Activated CD8-positive, alpha-beta memory T cell treated with anti-CD3 and anti-CD28 coated beads, Interleukin-2, amount 50 U/mL, for 24 hours (primary cell): ENCODE measurements at regions not wholly inside any gene's neighbourhood (a gene's known extent, or its start where the extent isn't known, plus 50 kb on each side); places are given as distances from the start of the nearest gene placed in this dataset.

Source experiments
- DNase-seq: peaks from one replicate; pipeline ENCODE4 v3.0.0-alpha.2; 2020; ENCODE audit errors: extremely low read depth

DNA sequence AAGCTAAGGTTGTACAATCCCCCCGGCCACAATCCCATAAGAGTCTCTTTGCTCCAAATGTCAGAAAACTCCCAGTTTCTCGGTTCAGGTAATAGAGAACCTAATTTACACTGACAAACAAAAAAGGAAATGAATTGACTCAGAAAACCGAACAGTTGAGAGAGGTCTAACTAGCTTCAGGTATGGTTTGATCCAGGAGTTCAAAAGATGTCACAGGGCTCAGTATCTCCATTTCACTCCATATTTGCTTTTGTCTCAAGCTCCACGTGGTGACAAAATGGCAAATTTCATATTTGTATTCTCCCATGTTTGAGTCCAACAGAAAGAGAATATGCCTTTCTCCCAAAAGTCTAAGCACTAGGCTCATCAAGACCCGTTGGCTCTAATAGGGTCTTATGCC lies 117.4 kb downstream of the AXIN2 start:
- no peak for DNase-seq

DNA sequence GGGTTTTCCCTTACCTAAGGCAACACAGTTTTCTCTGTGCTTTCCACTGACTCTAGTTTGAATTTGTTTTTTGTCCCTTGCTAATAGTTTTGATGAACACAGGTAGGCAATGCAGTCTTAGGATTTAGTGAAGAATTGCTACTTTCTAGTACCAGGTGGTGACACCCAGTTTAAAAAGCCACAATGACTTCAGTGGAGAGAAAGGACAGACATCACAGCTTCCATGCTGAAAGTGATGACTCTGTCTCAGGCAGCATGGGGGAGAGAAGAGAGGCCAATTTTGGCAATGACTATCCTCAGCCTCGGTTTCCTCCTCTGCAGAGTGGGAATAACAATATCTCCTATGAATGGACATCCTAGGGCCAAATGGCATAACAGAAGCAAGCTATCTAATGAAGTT lies 118.8 kb downstream of the AXIN2 start:
- no peak for DNase-seq

DNA sequence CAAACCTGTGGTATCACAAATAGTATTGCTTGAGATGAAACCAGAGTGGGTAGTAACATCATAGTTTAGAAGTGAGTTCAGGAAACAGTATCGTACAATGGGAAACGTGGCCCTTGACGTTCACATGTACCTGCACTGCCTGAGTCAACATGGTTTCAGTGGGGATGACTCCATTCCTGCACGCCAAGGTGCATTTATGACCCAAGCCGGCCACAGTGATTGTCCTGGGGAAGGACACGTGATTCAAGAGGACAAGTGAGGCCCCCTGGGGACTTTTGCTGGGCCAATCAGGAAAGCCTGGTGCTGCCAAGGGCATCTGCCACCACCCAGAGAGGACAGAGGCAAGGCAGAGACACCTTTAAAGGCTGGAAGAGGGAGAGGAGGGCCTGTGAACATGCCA lies 119.2 kb downstream of the AXIN2 start:
- no peak for DNase-seq

DNA sequence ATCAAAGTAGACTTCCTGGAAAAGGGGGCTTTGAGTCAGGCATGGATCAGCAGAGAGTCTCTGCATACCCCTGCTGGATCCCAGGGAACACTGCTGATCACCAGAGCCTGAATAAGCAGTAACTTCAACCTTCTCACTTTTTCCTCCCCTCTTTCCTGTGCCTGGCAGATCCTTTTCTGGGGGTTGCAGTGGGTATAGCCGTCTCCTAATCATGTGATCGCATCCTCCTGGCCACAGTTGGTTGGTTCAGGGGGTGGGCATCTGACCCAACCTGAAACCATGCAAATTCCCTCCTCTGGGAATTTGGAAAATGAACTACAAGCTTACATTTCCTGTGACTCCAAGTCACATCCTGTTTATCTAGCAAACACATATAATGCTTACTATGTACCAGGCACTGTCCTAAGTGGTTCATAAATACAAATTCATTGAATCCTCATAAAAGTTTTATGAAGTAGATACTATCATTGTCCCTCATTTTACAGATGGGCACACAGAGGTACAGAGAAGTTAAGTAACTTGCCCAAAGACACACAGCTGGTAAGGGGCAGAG lies 120.3 kb downstream of the AXIN2 start:
- DNase-seq, result no peak

DNA sequence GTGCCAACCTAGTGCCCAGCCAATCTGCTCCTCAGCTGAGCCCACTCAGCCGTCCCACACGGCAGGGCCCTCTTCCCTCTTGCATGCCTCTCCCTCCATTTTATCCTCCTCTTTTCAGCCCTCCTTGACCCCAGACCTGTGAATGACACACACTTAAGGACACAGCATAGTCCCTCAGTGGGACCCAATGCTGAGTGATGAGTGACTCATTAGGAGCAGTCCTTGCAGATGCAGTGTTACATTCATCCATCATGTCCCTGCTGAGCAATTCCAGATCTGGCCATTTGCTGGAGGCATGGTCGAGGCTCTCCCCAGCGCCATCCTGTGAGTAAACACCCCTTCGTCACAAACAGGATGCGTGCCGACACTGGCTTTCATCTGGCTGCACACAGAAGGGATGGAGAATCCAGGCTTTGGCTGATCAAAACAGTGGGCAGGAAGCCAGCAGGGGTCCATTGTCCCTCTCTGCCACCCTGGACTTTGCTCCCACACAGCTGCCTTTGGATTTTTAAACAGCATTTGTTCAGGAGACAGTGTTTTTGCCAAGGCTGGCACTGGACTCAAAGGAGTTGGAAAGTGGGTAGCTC lies 122.6 kb downstream of the AXIN2 start:
- no peak for DNase-seq

DNA sequence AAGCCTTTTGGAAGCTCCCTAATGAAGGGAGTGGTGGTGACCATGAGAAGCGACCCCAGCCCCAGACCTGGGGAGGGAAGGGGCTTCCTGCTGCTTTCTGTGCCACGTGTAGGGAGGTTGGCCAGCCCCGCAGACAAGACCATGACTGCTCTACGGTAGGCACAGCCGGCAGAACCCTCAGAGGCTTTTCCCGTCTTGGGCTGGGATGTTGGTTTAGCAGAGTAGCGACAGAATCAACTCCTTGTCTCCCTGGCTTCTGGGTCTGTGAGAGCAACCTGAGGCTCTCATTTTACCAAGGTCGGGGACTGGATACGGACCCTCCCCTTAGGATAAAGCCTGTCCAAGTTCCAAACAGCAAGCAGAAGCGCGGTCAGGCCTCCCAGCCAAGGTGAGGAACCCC lies 123.3 kb downstream of the AXIN2 start:
- no peak for DNase-seq

DNA sequence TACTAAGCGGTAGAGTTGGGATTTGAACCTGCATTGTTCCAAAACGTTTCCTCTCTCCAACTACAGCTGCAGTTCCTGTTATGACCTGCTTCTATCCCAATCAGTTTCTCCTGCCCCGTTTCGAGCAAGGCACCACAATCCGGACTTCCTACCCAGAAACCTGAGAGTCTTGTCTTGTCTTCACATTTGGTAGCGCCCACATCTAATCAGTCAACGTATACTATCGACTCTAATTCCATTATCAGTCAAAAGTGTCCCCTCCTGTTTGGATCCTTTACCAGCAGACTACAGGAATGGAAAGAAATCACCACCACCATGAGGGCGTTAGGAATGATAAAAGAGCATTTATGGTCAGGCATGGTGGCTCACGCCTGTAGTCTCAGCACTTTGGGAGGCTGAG lies 124.6 kb downstream of the AXIN2 start:
- no peak for DNase-seq

DNA sequence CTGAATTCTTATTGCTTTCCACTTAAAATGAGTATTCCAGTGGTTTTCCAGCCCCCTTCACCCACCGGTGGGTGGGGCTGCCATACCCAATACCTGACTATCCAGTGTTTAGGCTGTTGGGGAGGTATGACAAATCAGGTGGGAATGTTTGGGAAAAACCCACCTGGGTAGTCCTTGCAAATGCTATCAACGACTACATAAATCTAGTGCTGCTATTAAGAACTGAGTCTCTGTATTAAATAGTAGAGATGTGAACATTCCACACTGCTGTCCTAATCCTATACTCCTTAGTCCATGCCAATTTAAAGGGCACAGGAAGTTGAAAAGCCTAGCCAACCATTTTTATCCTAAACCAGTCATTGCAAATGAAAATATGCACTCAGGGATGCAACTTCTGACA lies 126.6 kb downstream of the AXIN2 start:
- no peak for DNase-seq

DNA sequence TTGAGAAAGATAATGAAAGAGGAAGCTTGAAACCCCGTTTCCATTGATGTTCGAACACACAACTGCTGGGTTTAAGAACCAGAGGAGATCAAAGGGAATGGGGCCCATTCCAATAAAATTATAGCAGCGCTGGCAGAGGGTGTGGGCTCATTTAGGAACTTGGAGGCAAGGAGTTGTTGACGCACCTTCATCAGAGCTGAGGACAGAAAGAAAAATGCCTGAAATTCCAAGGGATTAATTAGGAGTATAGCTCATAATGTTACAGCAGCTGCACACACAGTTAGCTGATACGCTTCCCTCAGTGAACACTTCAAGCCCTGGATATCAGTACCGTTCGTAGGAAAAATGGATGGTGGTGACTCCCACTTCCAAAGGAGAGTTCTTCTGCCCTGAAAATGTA lies 127.2 kb downstream of the AXIN2 start:
- no peak for DNase-seq

DNA sequence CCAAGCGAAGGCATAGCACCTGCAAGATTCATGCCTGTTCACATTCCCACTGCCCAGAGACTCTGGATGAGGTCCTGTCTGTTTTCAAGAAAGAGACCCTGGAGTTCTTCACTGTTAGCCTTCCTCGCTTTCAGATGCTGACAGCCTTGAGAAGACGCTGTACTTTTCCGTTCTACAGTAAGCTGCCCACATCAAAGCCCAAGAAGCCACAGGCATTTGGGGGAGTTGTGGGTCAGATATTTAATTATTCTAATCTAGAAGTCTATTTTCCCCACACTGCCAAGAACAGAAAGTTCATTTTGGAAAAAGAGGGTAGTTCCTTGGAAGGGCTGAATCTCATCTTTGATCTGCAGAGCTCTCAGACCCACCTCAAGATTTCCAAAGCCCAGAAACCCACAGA lies 127.9 kb downstream of the AXIN2 start:
- DNase-seq, result no peak

DNA sequence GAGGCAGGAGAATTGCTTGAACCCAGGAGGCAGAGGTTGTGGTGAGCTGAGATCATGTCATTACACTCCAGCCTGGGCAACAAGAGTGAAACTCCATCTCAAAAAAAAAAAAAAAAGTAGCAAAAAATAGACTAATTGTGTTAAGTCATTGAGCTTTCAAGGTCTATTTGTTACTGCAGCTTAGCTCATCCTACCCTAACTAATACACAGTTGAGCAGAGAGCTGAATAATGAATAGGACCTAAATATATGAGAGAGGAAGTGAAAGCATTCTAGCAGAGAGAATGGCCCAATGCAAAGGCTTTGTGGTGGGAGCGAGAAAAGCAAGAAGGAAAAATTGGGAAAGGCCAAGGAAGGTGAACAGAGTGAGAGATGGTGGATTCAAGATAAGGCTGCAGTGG lies 128.3 kb downstream of the AXIN2 start:
- no peak for DNase-seq

DNA sequence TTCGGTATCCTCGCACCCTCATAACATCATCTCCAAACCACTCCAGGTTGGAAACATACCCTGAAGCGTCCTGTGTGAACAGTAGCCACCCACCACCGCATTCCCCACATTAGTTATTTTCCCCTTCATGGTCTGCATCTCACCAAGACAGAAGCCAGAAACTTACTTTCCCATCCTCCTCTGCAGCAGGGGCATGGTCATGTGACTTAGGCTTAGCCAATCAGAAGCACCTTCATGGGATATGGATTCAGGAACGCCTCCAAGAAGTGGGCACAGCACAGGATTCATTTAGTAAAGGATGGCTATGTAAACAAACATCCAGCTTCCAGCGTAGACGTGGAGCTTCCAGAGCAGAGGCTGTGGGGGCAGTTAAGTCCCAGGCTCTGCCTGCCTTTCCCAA lies 130.3 kb downstream of the AXIN2 start:
- DNase-seq, result no peak

DNA sequence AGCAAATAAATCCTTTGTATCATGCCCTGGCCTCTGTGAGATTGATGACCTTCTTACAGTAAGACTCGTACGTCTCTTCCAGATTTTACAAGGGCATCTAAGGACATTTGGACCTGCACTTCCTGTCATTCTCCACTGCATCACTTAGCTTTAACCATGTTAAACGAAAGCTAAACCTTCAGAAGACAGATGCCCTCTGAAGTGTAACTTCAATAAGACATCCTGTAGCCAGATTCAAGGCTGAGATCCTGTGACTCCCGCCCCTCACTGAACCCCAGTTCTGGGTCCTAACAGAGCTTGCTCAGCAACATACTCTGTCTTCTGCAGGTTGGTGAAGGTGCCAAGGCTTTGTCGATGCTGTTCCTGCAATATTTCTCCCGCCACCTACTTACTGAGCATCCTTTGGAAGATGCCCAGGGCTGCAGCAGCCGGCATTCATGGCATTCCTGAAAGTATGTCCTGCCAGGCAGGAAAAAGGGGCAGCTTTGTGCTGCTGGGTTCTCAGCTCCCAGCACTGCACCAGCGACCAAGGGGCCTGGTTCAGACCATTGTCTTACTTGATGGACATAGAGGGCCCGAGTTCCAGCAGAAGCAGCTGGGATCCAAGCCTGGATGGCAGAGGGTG lies 131.1 kb downstream of the AXIN2 start:
- no peak for DNase-seq

DNA sequence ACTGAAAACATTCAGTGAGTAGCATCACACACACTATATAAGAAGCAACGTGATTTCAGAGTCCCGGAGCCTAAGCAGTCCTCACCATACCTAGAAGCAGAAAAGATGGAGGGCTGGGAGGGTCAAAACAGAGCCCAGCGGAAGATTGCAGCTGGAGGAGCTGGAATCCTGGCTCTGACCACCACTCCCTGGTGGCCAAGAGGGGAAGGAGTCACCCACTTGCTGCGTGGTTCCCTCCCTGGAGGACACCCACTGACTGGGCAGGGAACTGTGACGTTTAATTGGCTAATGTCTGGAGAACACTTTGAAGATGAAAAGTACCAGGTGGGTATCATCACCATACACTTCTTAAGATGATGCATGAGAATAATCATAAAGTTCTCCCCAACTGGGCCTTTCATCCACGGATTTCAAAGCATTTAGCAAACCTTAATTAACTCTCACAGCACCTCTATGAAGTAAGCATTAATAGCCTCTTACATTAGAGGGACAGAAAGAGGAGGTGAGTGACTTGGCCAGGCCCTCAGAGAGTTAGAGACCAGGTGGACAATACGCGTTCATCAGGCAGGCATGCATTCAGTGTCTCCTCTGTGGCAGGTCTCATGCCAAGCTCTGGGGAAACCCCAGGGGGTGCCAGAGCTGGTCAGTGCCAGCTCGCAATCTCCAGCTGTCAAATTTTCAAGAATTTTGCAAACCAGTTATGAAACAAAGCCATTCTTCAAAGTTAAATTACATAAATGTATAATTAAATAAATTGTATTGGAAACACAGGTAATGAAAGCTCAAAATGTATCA lies 137.9 kb downstream of the AXIN2 start:
- no peak for DNase-seq

DNA sequence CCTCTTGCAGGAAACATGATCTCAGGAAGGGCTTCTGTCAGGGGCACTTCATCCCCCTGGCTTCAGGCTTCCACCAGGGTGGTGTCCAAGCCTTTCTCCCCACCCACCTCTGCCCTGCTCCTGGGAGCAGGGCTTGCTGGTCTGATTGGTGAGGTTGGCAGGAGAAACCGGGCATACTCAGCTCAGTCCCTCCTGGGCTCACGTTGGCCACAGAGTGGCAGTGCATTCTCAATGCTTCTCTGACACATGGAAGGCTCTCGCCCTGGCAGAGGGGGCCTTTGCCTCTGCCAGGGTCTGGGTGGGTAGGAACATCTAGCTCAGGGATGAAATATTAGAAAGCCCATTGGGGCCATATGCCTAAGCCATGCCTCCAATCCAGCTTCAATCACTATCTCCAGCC lies 142.8 kb downstream of the AXIN2 start:
- no peak for DNase-seq

DNA sequence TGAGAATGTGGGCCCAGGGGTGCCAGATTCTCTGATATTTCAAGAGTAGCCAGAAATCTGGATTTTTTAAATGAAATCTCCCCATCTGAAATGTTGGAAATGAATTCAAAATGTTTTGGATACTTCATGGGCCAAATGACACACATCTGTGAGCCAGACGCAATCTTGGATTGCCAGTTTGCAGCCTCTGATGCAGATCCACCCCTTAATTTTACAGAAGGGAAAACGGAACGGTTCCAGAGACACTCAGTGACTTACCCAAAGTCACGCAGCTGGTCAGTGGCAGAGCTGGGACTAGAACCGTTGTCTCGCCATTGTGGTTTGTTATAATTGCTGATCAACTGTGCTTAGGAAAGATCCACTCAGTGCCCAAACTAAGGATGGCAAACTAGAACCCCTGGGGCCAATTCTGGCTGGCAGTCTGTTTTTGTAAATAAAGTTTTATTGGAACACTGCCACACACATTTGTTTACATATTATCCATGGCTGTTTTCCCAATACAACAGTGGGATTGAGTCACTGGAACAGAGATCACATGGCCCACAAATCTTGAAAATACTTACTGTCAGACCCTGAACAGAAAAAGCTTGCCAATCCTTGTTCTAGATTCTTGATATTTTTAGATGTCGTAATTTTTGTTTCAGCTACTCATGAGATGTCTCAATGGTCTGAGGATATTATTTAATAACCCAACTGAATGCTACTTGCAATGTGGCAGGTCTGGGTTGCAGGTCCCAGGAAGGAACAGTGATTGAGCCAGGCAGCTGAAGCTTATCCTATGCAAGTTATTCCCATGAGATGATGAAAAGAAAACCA lies 143.8 kb downstream of the AXIN2 start:
- DNase-seq, result no peak

DNA sequence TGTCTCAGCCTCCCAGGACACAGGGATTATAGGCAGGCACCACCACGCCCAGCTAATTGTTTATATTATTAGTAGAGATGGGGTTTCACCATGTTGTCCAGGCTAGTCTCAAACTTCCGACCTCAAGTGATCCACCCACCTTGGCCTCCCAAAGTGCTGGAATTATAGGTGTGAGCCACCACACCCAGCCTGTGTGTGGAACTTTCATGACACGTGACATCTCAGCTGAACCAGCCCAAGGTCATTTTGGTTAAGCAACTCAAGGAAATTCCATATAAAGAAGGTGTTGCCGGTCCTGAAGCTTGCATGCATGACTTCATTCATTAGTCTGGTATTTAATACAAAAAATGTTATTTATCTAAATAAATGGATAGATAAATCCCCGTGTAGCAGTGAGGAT lies 145.5 kb downstream of the AXIN2 start:
- no peak for DNase-seq

DNA sequence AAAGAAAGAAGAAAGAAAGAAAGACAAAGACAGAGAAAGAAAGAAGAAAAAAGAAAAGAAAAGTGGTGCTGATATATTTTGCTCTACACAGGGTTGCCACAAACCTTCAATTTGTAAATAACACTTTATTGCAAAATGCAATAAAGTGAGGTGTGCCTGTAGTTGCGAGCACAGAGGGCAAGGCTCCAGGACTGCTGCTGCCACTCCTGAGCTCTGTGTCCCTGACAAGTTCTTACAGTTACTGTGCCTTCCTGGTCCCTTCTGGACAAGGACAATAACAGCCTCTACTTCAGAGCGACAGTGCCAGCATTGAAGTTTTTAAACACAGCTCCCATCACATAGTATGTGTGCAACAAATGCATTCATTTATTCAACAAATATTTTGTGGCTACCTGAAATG lies 148.1 kb downstream of the AXIN2 start:
- no peak for DNase-seq

DNA sequence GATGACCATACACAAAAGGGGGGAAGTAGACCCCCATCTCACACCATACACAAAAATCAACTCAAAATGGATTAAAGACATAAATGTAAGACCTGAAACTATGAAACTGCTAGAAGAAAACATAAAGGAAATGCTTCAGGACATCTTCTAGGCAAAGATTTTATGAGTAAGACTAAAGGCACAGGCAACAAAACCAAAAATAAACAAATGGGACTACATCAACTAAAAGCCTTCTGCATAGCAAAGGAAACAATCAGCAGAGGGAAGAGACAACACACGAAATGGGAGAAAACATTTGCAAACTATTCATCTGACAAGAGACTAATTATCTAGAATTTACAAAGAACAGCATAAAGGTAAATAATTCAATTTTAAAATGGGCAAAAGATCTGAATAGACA lies 152.1 kb downstream of the AXIN2 start:
- DNase-seq, result no peak

DNA sequence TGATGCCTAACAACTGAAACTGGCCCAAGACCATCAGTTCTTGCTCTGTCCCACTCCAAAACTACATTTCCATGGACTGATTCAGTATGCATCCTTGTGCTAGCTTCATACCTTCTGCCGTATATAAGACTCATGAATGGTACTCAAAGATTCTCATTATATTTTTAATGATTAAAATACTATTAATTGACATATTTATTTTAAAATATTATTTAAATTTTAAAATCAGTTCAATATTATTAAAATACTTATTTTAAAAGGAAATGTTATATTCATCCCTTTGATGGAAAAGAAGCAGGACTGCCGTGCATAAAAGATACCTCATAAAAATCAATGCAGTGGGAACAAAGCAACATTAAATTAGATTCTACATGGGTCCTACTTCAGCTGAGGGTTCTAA lies 153.4 kb downstream of the AXIN2 start:
- DNase-seq, result no peak

DNA sequence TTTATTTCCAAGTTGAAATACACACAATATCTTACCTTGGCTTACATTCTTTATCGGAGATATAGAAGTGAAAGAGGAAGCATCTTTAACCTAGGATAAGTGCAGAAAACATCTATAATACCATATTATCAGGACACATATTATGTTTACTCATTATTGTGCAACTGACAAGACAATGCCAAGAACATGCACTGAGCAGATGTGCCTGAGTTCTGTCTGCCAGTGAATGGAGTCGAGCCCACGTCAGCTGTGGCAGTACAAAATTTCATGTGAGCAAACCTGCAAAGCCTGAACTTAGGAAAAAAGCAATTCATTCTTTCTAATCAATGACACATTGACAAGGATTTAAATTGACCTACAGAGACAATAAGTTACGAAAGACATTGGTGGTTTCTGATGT lies 154.4 kb downstream of the AXIN2 start:
- DNase-seq, result no peak

DNA sequence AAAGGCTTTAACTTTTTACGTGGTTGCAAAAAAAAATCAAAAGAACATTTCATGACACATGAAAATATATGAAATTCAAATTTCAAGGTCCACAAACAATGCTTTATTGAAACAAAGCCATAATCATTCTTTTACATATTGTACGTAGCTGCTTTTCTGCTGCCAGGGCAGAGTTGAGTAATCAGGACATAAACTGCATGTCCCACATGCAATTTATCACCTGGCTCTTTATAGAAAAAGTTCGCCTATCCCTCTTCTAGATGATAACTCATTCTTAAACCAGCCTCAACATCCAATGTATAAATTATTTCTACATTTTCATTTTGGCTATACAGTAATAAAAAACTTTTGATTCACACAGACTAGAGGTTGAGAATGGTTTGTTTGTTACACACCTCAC lies 154.9 kb downstream of the AXIN2 start:
- DNase-seq, result no peak
